ENCODE measurements at regions not wholly inside any gene's neighbourhood (a gene's known extent, or its start where the extent isn't known, plus 50 kb on each side); places are given as distances from the start of the nearest gene placed in this dataset.

GRCh38 chr13:59360916-59361315 lies 802.8 kb downstream of the DIAPH3 start:
- TF ChIP-seq POLR2A (IDR thresholded peaks at IDR 0.05) (no peak), CTCF (IDR thresholded peaks at IDR 0.05) (no peak)

Measured in prostate gland (tissue), 2 donors.